Neutrophil (primary cell): ENCODE measurements at regions not wholly inside any gene's neighbourhood (a gene's known extent, or its start where the extent isn't known, plus 50 kb on each side); places are given as distances from the start of the nearest gene placed in this dataset.

Experiments
- H3K27ac ChIP-seq: fragments of 200-600 bp; sonication (generic); 2 replicates; pipeline ENCODE4 v1.5.1; 2016; ENCODE audit warnings: mild to moderate bottlenecking, moderate library complexity
- H3K27me3 ChIP-seq: fragments of 200-600 bp; sonication (generic); 2 replicates; pipeline ENCODE4 v1.6.0; 2016; ENCODE audit warnings: mild to moderate bottlenecking
- H3K36me3 ChIP-seq: fragments of 200-600 bp; sonication (generic); 2 replicates; pipeline ENCODE4 v1.5.1; 2017
- H3K4me1 ChIP-seq, 2 experiments: fragments of 200-600 bp in 1 of 2; sonication (generic) in 1 of 2; 1 replicate in 1 of 2; 2 replicates in 1 of 2; pipeline versions ENCODE4 v1.5.1 to v1.6.1; 2013 to 2016; ENCODE audit warnings: low read depth in 1 of 2, low read length in 1 of 2, mild to moderate bottlenecking in 1 of 2, moderate library complexity in 1 of 2; ENCODE audit not compliant: control insufficient read depth in 1 of 2, insufficient read depth in 1 of 2
- H3K4me3 ChIP-seq, 2 experiments: fragments of 200-600 bp in 1 of 2; sonication (generic) in 1 of 2; 1 replicate in 1 of 2; 2 replicates in 1 of 2; pipeline ENCODE4 v1.5.1; 2013 to 2016; ENCODE audit warnings: low read depth in 1 of 2, low read length in 1 of 2, mild to moderate bottlenecking in 1 of 2, moderate library complexity in 1 of 2
- H3K9me3 ChIP-seq: fragments of 200-600 bp; sonication (generic); 2 replicates; pipeline ENCODE4 v1.5.1; 2016
- TF ChIP-seq, protein P1 (sequence below): fragments of 200-600 bp; sonication (generic); IDR thresholded peaks from 2 replicates; pipeline ENCODE4 v1.5.1; 2016; ENCODE audit warnings: antibody characterized with exemption

DNA sequence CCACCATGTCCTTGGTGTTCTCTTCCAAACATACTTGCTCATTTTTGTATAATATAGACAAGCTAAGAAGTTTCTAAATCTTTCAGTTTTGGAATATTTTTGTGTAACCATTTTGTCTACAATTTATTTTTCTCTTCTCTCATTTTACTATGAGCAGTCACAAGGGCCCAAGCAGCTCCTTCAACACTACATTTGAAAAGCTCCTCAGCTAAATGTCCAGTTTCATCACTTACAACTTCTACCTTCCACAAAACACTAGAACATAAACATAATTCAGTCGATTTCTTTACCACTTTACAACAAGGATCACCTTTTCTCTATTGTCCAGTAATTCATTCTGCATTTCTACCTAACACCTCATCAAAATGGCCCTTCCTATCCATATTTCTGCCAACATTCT lies 554.4 kb downstream of the RAB28 start:
- TF ChIP-seq, protein P1, sequence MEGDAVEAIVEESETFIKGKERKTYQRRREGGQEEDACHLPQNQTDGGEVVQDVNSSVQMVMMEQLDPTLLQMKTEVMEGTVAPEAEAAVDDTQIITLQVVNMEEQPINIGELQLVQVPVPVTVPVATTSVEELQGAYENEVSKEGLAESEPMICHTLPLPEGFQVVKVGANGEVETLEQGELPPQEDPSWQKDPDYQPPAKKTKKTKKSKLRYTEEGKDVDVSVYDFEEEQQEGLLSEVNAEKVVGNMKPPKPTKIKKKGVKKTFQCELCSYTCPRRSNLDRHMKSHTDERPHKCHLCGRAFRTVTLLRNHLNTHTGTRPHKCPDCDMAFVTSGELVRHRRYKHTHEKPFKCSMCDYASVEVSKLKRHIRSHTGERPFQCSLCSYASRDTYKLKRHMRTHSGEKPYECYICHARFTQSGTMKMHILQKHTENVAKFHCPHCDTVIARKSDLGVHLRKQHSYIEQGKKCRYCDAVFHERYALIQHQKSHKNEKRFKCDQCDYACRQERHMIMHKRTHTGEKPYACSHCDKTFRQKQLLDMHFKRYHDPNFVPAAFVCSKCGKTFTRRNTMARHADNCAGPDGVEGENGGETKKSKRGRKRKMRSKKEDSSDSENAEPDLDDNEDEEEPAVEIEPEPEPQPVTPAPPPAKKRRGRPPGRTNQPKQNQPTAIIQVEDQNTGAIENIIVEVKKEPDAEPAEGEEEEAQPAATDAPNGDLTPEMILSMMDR, result no peak
- Histone ChIP-seq H3K4me1 (no peaks in the 10 kb centered on the region), H3K4me3 (no peak overlapping the region), H3K9me3 (no peaks in the 10 kb centered on the region), H3K36me3 (no peaks in the 10 kb centered on the region), H3K27ac (no peak overlapping the region), H3K27me3 (no peaks in the 10 kb centered on the region)

DNA sequence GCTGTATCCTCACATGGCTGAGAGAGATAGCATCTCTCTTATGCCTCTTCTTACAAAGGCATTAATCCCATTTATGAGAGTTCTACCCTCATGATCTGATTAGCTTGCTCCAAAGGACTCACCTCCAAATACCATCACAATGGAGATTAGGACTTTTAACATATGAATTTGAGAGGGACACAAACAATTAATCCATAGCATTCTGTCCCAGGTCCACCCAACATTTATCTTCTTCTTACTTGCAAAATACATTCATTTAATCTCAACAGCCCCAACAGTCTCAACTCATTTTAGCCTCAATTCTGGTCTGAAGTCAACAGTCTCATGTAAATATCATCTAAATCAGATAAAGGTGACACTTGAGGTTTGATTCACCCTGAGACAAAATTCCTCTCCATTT lies 555.4 kb downstream of the RAB28 start:
- H3K27ac ChIP-seq, result no peak overlapping the region
- TF ChIP-seq, protein P1, result no peak
- no peaks in the 10 kb centered on the region for H3K4me1 ChIP-seq
- H3K9me3 ChIP-seq, result no peaks in the 10 kb centered on the region
- no peaks in the 10 kb centered on the region for H3K27me3 ChIP-seq
- no peak overlapping the region for H3K4me3 ChIP-seq
- H3K36me3 ChIP-seq, result no peaks in the 10 kb centered on the region

DNA sequence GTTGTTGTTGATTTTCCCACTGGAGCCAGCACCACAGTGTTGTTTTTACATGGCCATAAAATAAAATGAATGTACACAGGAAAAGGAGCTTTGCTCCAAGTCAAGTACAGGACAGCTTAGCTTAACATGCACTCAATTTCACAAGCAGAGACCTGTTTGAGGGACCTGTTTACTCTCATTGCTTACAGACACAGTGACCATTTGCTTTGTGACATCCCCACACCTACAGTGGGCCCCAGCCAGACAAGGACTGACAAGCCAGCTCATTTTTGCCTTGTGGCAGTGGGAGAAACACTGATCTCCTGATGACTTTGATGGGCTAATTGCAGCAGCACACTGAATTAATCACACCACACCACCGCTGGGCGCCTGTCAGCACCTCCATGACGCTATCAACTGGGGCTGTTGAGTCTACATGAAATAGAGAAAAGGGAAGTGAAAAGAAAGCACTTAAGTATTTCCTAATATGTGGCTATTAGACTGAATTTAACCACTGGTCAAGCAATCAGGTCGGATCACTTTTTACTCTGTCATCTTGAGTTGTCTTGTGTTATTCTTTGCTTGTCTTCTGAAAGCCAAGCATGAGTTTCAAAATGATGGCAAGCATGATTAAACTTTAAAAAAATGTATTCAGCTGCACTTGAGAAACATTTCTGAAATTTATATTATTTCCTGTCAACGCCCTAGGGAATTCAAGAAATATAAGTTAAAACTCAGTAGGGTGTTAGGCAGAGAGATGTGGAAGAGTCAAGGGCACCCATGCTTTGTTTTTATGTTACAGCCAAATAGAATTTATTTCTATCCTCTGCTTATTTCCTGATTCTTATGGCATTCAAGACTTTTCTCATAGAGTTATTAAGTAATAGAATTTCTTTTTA lies 557.7 kb downstream of the RAB28 start:
- H3K27me3 ChIP-seq, result no peaks in the 10 kb centered on the region
- H3K27ac ChIP-seq, result no peak overlapping the region
- no peaks in the 10 kb centered on the region for H3K9me3 ChIP-seq
- H3K4me3 ChIP-seq, result no peak overlapping the region
- TF ChIP-seq, protein P1, result no peak
- no peaks in the 10 kb centered on the region for H3K36me3 ChIP-seq
- H3K4me1 ChIP-seq, result no peaks in the 10 kb centered on the region

DNA sequence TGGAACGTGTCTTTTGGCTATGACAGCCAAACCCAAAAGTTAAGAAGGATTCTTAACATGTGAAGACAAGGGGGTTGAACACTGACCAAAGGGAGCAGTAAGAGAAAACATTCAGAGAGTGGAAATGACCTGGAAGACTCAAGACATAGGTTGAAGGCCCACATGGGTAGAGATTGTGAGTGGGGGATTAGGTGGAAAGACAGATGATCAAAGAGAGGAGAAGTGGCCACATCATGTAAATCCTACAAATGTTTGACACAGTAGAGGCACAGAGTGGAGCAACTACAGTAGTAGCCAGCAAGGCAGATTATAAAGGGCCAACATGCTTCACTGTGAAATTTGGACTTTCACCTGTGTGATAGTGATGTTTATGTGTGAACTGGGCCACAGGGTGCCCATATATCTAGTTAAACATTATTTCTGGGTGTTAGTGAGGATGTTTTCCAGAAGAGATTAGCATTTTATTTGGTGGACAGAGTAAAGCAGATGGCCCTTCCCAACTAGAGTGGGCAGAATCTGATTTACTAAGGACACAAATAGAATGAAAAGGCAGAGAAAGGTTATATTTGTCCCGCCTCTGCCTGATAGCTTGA lies 559.3 kb downstream of the RAB28 start:
- TF ChIP-seq, protein P1, result no peak
- Histone ChIP-seq H3K27ac (no peak overlapping the region), H3K4me3 (no peak overlapping the region), H3K4me1 (no peaks in the 10 kb centered on the region), H3K36me3 (no peaks in the 10 kb centered on the region), H3K27me3 (no peaks in the 10 kb centered on the region), H3K9me3 (no peaks in the 10 kb centered on the region)

DNA sequence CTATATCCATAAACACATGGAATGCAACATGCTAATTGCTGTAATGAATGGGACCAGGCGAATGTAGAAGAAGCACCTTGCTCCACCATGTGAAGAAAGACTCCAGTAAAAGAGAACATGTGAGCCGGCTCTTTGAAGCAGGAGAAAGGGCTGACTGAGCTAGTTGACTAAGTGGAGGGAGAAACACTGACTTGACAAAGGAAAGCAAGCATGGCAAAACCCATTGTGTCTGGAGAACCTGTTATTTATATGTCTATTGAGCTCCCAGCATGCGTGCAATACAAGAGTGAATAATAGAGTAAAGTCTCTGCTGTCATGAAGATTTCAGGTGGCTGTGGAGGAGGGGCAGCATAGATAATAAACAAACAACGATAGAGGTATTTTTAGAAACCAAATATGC lies 559.9 kb downstream of the RAB28 start:
- H3K9me3 ChIP-seq, result no peaks in the 10 kb centered on the region
- no peaks in the 10 kb centered on the region for H3K36me3 ChIP-seq
- no peak overlapping the region for H3K4me3 ChIP-seq
- H3K27ac ChIP-seq, result no peak overlapping the region
- H3K27me3 ChIP-seq, result no peaks in the 10 kb centered on the region
- TF ChIP-seq, protein P1, result no peak
- no peaks in the 10 kb centered on the region for H3K4me1 ChIP-seq
